Activated naive CD8-positive, alpha-beta T cell treated with anti-CD3 and anti-CD28 coated beads, Interleukin-2, amount 50 U/mL, for 24 hours (primary cell): ENCODE measurements at regions not wholly inside any gene's neighbourhood (a gene's known extent, or its start where the extent isn't known, plus 50 kb on each side); places are given as distances from the start of the nearest gene placed in this dataset.

Experiments
- ATAC-seq: fragments of 150-1000 bp; cut with Tn5 transposase; one replicate; pipeline ENCODE4 v1.10.0; 2021
- DNase-seq: peaks from one replicate; pipeline ENCODE4 v3.0.0; 2021
- H3K27ac Mint-ChIP-seq: one replicate; pipeline ENCODE4 v1.8.0; 2021; ENCODE audit warnings: mild to moderate bottlenecking, mixed read lengths
- H3K27me3 Mint-ChIP-seq: one replicate; pipeline ENCODE4 v1.8.0; 2021; ENCODE audit warnings: mixed read lengths
- H3K36me3 Mint-ChIP-seq: one replicate; pipeline ENCODE4 v1.8.0; 2021; ENCODE audit warnings: low read depth, mixed read lengths
- H3K4me1 Mint-ChIP-seq: one replicate; pipeline ENCODE4 v1.8.0; 2021; ENCODE audit warnings: mixed read lengths
- H3K4me3 Mint-ChIP-seq: one replicate; pipeline ENCODE4 v1.8.0; 2021; ENCODE audit warnings: mild to moderate bottlenecking, moderate library complexity, mixed read lengths
- H3K9me3 Mint-ChIP-seq: one replicate; pipeline ENCODE4 v1.8.0; 2021; ENCODE audit warnings: mixed read lengths

DNA sequence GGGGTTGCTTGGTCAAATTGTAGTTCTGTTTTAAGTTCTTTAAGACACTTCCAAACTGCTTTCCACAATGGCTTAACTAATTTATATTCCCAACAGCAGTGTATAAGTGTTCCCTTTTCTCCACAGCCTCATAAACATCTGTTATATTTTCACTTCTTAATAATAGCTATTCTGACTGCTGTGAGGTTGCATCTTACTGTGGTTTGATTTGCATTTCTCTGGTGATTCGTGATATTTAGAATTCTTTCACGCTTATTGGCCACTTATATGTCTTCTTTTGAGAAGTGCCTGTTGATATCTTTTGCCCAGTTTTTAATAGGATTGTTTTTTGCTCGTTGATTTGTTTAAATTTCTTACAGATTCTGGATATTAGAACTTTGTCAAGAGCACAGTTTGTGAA, 278.6 kb upstream of the ITM2A start:
- H3K27me3 Mint-ChIP-seq = no peaks in the 10 kb centered on the region
- DNase-seq (no peak), ATAC-seq (no peak)
- H3K36me3 Mint-ChIP-seq = no peaks in the 10 kb centered on the region
- no peaks in the 10 kb centered on the region for H3K9me3 Mint-ChIP-seq
- H3K27ac Mint-ChIP-seq = no peak overlapping the region
- H3K4me1 Mint-ChIP-seq = no peaks in the 10 kb centered on the region
- no peak overlapping the region for H3K4me3 Mint-ChIP-seq

DNA sequence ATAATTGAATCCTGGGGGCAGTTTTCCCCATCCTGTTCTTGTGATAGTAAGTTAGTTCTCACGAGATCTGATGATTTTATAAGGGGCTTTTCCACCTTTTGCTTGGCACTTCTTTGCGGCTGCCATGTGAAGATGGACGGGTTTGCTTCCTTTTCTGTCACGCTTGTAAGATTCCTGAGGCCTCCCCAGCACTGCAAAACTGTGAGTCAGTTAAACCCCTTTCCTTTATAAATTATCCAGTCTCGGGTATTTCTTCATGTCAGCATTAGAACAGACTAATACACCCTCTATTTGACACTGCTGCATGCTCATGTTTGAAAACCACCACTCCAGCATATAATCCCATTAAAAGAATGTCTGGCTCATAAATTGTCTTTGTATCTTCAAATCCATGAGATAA, 264.4 kb upstream of the ITM2A start:
- Mint-ChIP-seq H3K9me3 (no peaks in the 10 kb centered on the region), H3K27me3 (no peaks in the 10 kb centered on the region), H3K4me3 (no peak overlapping the region), H3K36me3 (no peaks in the 10 kb centered on the region), H3K4me1 (no peaks in the 10 kb centered on the region), H3K27ac (no peak overlapping the region)
- DNase-seq (no peak), ATAC-seq (no peak)

- H3K27me3 Mint-ChIP-seq = peaks cover 2% of the 10 kb centered on the region
Observed at GRCh38 chrX:79630033-79631009, 263.2 kb upstream of the ITM2A start.

DNA sequence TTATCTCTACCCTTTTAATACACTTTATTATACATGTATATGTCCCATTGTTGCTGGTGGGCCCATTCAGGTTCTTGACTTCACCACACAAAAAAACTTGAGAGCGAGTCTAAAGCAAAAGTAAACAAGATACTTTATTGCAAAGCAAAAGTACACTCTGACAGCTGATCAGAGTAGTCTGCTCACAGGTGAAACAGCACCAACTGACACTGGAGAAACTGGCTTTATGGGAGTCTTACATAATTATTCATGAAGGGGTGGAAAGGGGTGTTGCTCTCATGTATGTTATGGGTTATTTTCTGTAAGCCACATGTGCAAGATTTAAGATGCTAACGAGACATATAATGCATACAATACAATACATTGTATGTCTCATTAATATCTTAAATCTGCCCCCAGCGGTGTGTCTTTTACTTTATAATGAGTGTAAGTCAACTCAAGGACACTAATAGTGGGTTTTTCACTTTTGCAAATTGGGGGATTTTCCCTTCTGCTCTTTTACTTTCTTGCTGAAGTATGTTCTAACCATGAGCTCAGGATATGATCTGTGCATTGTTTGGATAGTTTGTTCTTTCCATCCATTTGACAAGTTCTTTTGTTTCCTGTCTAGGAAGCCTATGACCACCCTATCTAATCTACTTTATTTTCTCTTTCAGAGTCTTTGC, 256.1 kb upstream of the ITM2A start:
- no peak overlapping the region for H3K4me3 Mint-ChIP-seq
- no peaks in the 10 kb centered on the region for H3K9me3 Mint-ChIP-seq
- H3K4me1 Mint-ChIP-seq = no peaks in the 10 kb centered on the region
- DNase-seq (no peak), ATAC-seq (no peak)
- no peaks in the 10 kb centered on the region for H3K36me3 Mint-ChIP-seq
- H3K27me3 Mint-ChIP-seq = peaks cover 2% of the 10 kb centered on the region
- H3K27ac Mint-ChIP-seq = no peak overlapping the region

More at GRCh38 chrX:79630033-79631009, 263.2 kb upstream of the ITM2A start:
- Mint-ChIP-seq H3K4me1 (no peaks in the 10 kb centered on the region), H3K4me3 (no peak overlapping the region), H3K27ac (no peak overlapping the region), H3K36me3 (no peaks in the 10 kb centered on the region), H3K9me3 (no peaks in the 10 kb centered on the region)
- no peak for ATAC-seq
- DNase-seq = no peak

DNA sequence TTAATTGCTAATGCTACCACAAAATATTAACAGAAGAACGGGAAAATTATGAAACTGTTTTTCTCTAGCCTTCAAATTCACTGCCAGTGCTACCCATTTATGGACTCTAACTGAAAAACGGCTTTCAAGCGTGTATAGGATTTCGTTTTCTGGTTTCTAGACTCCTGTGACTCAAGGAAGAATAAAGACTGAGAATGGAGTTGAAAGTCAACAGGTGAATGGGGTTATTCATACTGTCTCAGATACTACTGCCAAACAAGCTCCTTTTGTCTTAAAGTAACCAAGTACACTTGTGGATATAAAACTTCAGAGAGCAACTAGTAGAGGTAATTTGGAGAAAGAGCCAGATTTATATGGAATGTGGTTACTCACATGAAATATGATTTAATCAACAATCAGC, 251.1 kb upstream of the ITM2A start:
- H3K4me3 Mint-ChIP-seq = no peak overlapping the region
- H3K4me1 Mint-ChIP-seq = no peaks in the 10 kb centered on the region
- no peak for ATAC-seq
- H3K9me3 Mint-ChIP-seq = no peaks in the 10 kb centered on the region
- no peak overlapping the region for H3K27ac Mint-ChIP-seq
- no peaks in the 10 kb centered on the region for H3K36me3 Mint-ChIP-seq
- no peaks in the 10 kb centered on the region for H3K27me3 Mint-ChIP-seq
- DNase-seq = no peak

- no peaks in the 10 kb centered on the region for H3K4me1 Mint-ChIP-seq
- no peaks in the 10 kb centered on the region for H3K27me3 Mint-ChIP-seq
- DNase-seq (no peak), ATAC-seq (no peak)
- H3K27ac Mint-ChIP-seq = no peak overlapping the region
- no peak overlapping the region for H3K4me3 Mint-ChIP-seq
- H3K9me3 Mint-ChIP-seq = no peaks in the 10 kb centered on the region
- no peaks in the 10 kb centered on the region for H3K36me3 Mint-ChIP-seq
Observed at GRCh38 chrX:79604364-79604763, 237.2 kb upstream of the ITM2A start.

GRCh38 chrX:79601341-79602131, 234.4 kb upstream of the ITM2A start:
- Mint-ChIP-seq H3K4me3 (no peak overlapping the region), H3K27ac (no peak overlapping the region), H3K4me1 (no peaks in the 10 kb centered on the region), H3K9me3 (no peaks in the 10 kb centered on the region), H3K36me3 (no peaks in the 10 kb centered on the region), H3K27me3 (no peaks in the 10 kb centered on the region)
- DNase-seq (no peak), ATAC-seq (no peak)

DNA sequence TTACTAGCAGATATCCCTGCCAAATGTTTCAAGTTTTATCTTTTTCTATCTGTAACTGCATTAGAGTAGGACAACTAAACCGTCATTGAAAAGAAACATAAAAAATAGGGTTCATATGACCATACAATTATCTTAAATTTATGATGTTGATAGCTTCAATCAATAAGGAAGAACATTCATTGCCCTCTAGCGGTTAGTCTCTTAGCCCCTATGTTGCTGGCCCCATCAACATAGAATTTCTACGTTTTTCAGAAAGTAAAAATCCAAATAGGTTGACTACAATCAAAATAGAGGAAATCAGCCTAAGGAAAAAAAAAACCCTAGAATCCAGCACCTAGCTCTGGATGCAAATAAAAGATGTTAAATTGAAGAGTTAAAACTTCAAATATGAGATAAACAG, 225.1 kb upstream of the ITM2A start:
- DNase-seq (no peak), ATAC-seq (no peak)
- Mint-ChIP-seq H3K9me3 (no peaks in the 10 kb centered on the region), H3K27me3 (peaks cover 2% of the 10 kb centered on the region), H3K36me3 (no peaks in the 10 kb centered on the region), H3K27ac (no peak overlapping the region), H3K4me3 (no peak overlapping the region), H3K4me1 (no peaks in the 10 kb centered on the region)

GRCh38 chrX:79588233-79588632, 221.1 kb upstream of the ITM2A start:
- H3K27ac Mint-ChIP-seq = no peak overlapping the region
- ATAC-seq = no peak
- H3K4me1 Mint-ChIP-seq = no peaks in the 10 kb centered on the region
- H3K36me3 Mint-ChIP-seq = no peaks in the 10 kb centered on the region
- H3K27me3 Mint-ChIP-seq = peaks cover 2% of the 10 kb centered on the region
- no peaks in the 10 kb centered on the region for H3K9me3 Mint-ChIP-seq
- DNase-seq = no peak
- H3K4me3 Mint-ChIP-seq = no peak overlapping the region

- no peak overlapping the region for H3K27ac Mint-ChIP-seq
- no peaks in the 10 kb centered on the region for H3K4me1 Mint-ChIP-seq
Observed at GRCh38 chrX:79573760-79574159, 206.6 kb upstream of the ITM2A start.

GRCh38 chrX:79572566-79572965, 205.4 kb upstream of the ITM2A start:
- H3K36me3 Mint-ChIP-seq = no peaks in the 10 kb centered on the region
- H3K9me3 Mint-ChIP-seq = no peaks in the 10 kb centered on the region
- no peak for ATAC-seq
- peaks cover 2% of the 10 kb centered on the region for H3K27me3 Mint-ChIP-seq
- H3K4me3 Mint-ChIP-seq = no peak overlapping the region
- DNase-seq = no peak
- H3K27ac Mint-ChIP-seq = no peak overlapping the region
- H3K4me1 Mint-ChIP-seq = no peaks in the 10 kb centered on the region

More at GRCh38 chrX:79573760-79574159, 206.6 kb upstream of the ITM2A start:
- ATAC-seq (no peak), DNase-seq (no peak)
- Mint-ChIP-seq H3K9me3 (no peaks in the 10 kb centered on the region), H3K27me3 (peaks cover 2% of the 10 kb centered on the region), H3K4me3 (no peak overlapping the region), H3K36me3 (no peaks in the 10 kb centered on the region)

- H3K4me1 Mint-ChIP-seq = no peaks in the 10 kb centered on the region
- DNase-seq (no peak), ATAC-seq (no peak)
- no peak overlapping the region for H3K4me3 Mint-ChIP-seq
- H3K27me3 Mint-ChIP-seq = peaks cover 5% of the 10 kb centered on the region
- no peak overlapping the region for H3K27ac Mint-ChIP-seq
- no peaks in the 10 kb centered on the region for H3K36me3 Mint-ChIP-seq
- H3K9me3 Mint-ChIP-seq = no peaks in the 10 kb centered on the region
Observed at GRCh38 chrX:79570524-79571240, 203.5 kb upstream of the ITM2A start.

DNA sequence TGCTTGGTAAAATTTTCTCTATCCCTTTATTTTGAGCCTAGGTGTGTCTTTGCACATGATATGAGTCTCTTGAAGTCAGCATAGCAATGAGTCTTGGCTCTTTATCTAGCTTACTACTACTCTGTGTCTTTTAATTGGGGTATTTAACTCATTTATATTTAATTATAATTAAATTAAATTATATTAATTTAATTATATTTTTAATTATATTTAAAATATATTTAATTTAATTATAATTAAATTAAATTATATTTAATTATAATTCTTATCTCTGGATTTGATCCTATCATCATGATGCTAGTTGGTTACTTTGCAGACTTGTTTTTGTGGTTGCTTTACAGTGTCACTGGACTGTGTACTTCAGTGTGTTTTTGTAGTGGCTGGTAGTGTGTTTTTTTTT, 201.2 kb upstream of the ITM2A start:
- H3K4me3 Mint-ChIP-seq = no peak overlapping the region
- H3K4me1 Mint-ChIP-seq = no peaks in the 10 kb centered on the region
- no peaks in the 10 kb centered on the region for H3K36me3 Mint-ChIP-seq
- no peak overlapping the region for H3K27ac Mint-ChIP-seq
- DNase-seq (no peak), ATAC-seq (no peak)
- H3K27me3 Mint-ChIP-seq = peaks cover 5% of the 10 kb centered on the region
- no peaks in the 10 kb centered on the region for H3K9me3 Mint-ChIP-seq

GRCh38 chrX:79564362-79564761, 197.2 kb upstream of the ITM2A start:
- peaks cover 5% of the 10 kb centered on the region for H3K27me3 Mint-ChIP-seq
- DNase-seq (no peak), ATAC-seq (no peak)
- no peaks in the 10 kb centered on the region for H3K36me3 Mint-ChIP-seq
- no peak overlapping the region for H3K4me3 Mint-ChIP-seq
- no peaks in the 10 kb centered on the region for H3K4me1 Mint-ChIP-seq
- H3K27ac Mint-ChIP-seq = no peak overlapping the region
- no peaks in the 10 kb centered on the region for H3K9me3 Mint-ChIP-seq
